SK-N-SH (cell line): ENCODE measurements at regions not wholly inside any gene's neighbourhood (a gene's known extent, or its start where the extent isn't known, plus 50 kb on each side); places are given as distances from the start of the nearest gene placed in this dataset.

Experiments used
- CTCF ChIA-PET: fragments of 300-600, 350-600 bp; formaldehyde crosslinking; extraction: SDS; loops from one replicate; lab custom pipeline; 2021; lab: Yijun Ruan, JAX
- POLR2A ChIA-PET: fragments of 350-600 bp; sonication (Branson Sonifier 250); formaldehyde crosslinking; extraction: SDS; loops from one replicate; lab custom pipeline; 2020; ENCODE audit warnings: antibody characterized with exemption, inconsistent platforms; lab: Yijun Ruan, JAX
- DNase-seq: peaks from one replicate; pipeline ENCODE4 v3.0.0; 2012
- H2AFZ ChIP-seq: fragments of 200-600 bp; sonication (generic); 2 replicates; pipeline ENCODE4 v1.8.1; 2016; ENCODE audit warnings: antibody characterized with exemption, mild to moderate bottlenecking, low read depth
- H3F3A ChIP-seq: fragments of 200-600 bp; sonication (generic); replicated peaks from 2 replicates; pipeline ENCODE3; 2016; ENCODE audit warnings: antibody characterized with exemption, mild to moderate bottlenecking; ENCODE audit not compliant: insufficient read depth
- H3K27ac ChIP-seq, 2 experiments: fragments of 200-500 bp in 1 of 2; fragments of 200-600 bp in 1 of 2; sonication (Bioruptor generic) in 1 of 2; sonication (generic), shearing (Covaris generic) in 1 of 2; 2 replicates each; pipeline versions ENCODE4 v1.5.1 to v1.6.1; 2014 to 2016; ENCODE audit warnings: low read depth in 2 of 2, inconsistent platforms in 1 of 2, low read length in 1 of 2, mild to moderate bottlenecking in 1 of 2, mixed read lengths in 1 of 2
- H3K27me3 ChIP-seq: fragments of 200-600 bp; sonication (generic), shearing (Covaris generic); 2 replicates; pipeline ENCODE4 v1.6.1; 2016; ENCODE audit warnings: mixed run types; ENCODE audit not compliant: insufficient read depth
- H3K36me3 ChIP-seq, 2 experiments: fragments of 200-500 bp in 1 of 2; fragments of 200-600 bp in 1 of 2; sonication (Bioruptor generic) in 1 of 2; sonication (generic) in 1 of 2; replicated peaks in 1 of 2; 2 replicates each; pipeline versions ENCODE3 to v1.5.1; 2014 to 2016; ENCODE audit warnings: low read length in 1 of 2, mild to moderate bottlenecking in 1 of 2; ENCODE audit not compliant: insufficient read depth in 2 of 2, control insufficient read depth in 1 of 2
- H3K4me1 ChIP-seq, 2 experiments: fragments of 200-500 bp in 1 of 2; fragments of 200-600 bp in 1 of 2; sonication (Bioruptor generic) in 1 of 2; sonication (generic), shearing (Covaris generic) in 1 of 2; 2 replicates each; pipeline versions ENCODE4 v1.5.1 to v1.6.1; 2014 to 2016; ENCODE audit warnings: low read depth in 1 of 2, low read length in 1 of 2, mixed run types in 1 of 2; ENCODE audit not compliant: insufficient read depth in 2 of 2, control insufficient read depth in 1 of 2
- H3K4me2 ChIP-seq: fragments of 200-600 bp; sonication (generic), shearing (Covaris generic); 2 replicates; pipeline ENCODE4 v1.6.1; 2017; ENCODE audit warnings: mixed run types
- H3K4me3 ChIP-seq, 2 experiments: fragments of 200-500 bp in 1 of 2; fragments of 200-600 bp in 1 of 2; sonication (Bioruptor generic) in 1 of 2; sonication (generic), shearing (Covaris generic) in 1 of 2; 2 replicates each; pipeline versions ENCODE4 v1.5.1 to v1.8.1; 2014 to 2016; ENCODE audit warnings: low read depth in 2 of 2, inconsistent platforms in 1 of 2, low read length in 1 of 2, mild to moderate bottlenecking in 1 of 2, mixed read lengths in 1 of 2, moderate library complexity in 1 of 2
- H3K79me2 ChIP-seq: fragments of 200-600 bp; sonication (generic); 2 replicates; pipeline ENCODE4 v1.8.1; 2017; ENCODE audit warnings: mild to moderate bottlenecking; ENCODE audit not compliant: insufficient read depth
- H3K9ac ChIP-seq: fragments of 200-600 bp; sonication (generic); 2 replicates; pipeline ENCODE4 v1.6.1; 2017; ENCODE audit warnings: mixed run types
- H3K9me2 ChIP-seq: fragments of 200-600 bp; sonication (generic); 2 replicates; pipeline ENCODE4 v1.6.1; 2017; ENCODE audit warnings: mixed run types
- H3K9me3 ChIP-seq: fragments of 200-600 bp; sonication (generic); 2 replicates; pipeline ENCODE4 v1.6.1; 2017; ENCODE audit warnings: mixed run types, mild to moderate bottlenecking, moderate library complexity
- H4K20me1 ChIP-seq: fragments of 200-600 bp; sonication (generic); 2 replicates; pipeline ENCODE4 v1.6.1; 2017; ENCODE audit warnings: mild to moderate bottlenecking, mixed run types; ENCODE audit not compliant: insufficient read depth
- CHD2 ChIP-seq: fragments of 150-350 bp; IDR thresholded peaks from 2 replicates; pipeline ENCODE4 v1.6.1; 2018; ENCODE audit warnings: low read length; ENCODE audit not compliant: partially characterized antibody
- FOXJ3 ChIP-seq: sonication (generic); formaldehyde crosslinking; IDR thresholded peaks from 2 replicates; pipeline ENCODE4 v1.5.1; 2020; ENCODE audit warnings: mild to moderate bottlenecking, missing genetic modification reagents
- FOXM1 ChIP-seq: IDR thresholded peaks from 2 replicates; pipeline ENCODE4 v1.4.0; 2012; ENCODE audit warnings: low read depth, mild to moderate bottlenecking
- MXI1 ChIP-seq: IDR thresholded peaks from 2 replicates; pipeline ENCODE4 v1.6.1; 2012; ENCODE audit warnings: mild to moderate bottlenecking, low read depth, low read length, improper control_type of control experiment
- WGBS: methylation state at CpG from one replicate; pipeline ENCODE4 v1.1.6; 2017; ENCODE audit warnings: low lambda C conversion rate; 5-methylcytosine and 5-hydroxymethylcytosine counted together
- TF ChIP-seq, protein P1 (sequence below): fragments of 150-350 bp; IDR thresholded peaks from 2 replicates; pipeline ENCODE4 v1.6.1; 2016; ENCODE audit warnings: mild to moderate bottlenecking, low read depth, low read length

DNA sequence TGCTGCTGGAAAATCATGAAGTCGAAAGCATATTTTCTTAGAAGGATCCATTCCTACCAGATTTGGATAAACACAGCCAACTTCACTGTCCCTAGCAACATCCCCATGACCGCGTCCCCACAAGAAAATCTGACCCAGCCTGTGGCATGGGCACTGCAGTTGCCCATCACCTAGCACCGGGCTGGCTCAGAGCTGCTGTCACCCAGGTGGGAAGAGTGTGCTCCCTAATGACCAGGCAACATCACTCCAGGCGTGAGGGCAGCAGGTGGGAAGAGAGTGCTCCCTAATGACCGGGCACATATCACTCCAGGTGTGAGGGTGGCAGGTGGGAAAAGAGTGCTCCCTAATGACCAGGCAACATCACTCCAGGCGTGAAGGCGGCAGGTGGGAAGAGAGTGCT, 238.0 kb downstream of the TBXT start:
- Histone ChIP-seq H3K36me3 (no peaks in the 10 kb centered on the region), H3K9ac (no peak overlapping the region), H3K9me3 (no peaks in the 10 kb centered on the region), H3K4me1 (no peaks in the 10 kb centered on the region), H3K4me2 (no peak overlapping the region), H3F3A (no peaks in the 10 kb centered on the region), H3K9me2 (no peaks in the 10 kb centered on the region), H4K20me1 (no peaks in the 10 kb centered on the region), H3K4me3 (no peak overlapping the region), H3K79me2 (no peaks in the 10 kb centered on the region), H3K27ac (no peak overlapping the region), H3K27me3 (no peaks in the 10 kb centered on the region), H2AFZ (no peak overlapping the region)
- DNase-seq = no peak
- POLR2A ChIA-PET = no interaction called here
- TF ChIP-seq FOXM1 = no peak
- 43% methylated on average over 8 of the region's 8 CpGs for WGBS
- CTCF ChIA-PET = no interaction called here

DNA sequence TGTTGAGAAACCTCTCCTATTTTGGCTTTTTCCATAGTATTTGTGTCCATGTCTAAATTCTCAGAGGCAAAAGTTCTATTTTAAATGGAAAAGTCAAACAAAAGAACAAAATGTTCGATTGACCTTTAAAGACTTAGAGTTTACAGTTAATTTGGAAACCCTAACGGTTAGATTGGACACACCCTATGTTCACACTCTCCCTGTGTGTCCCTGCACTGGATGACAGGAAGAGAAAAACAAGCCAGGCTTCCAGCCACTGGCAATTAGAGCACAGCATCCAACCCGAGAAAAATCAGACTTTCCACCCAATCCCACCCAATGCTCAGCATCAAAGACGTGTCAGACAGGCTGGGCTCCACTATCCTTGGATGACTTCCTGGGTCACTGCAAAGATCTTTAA, 241.3 kb downstream of the TBXT start:
- no peaks in the 10 kb centered on the region for H3K79me2 ChIP-seq
- CTCF ChIA-PET = no interaction called here
- no peak overlapping the region for H2AFZ ChIP-seq
- no peak overlapping the region for H3K4me3 ChIP-seq
- no peaks in the 10 kb centered on the region for H3K9me3 ChIP-seq
- no peaks in the 10 kb centered on the region for H4K20me1 ChIP-seq
- H3K9ac ChIP-seq = no peak overlapping the region
- no peaks in the 10 kb centered on the region for H3K27me3 ChIP-seq
- H3F3A ChIP-seq = no peaks in the 10 kb centered on the region
- WGBS = 17% methylated on average over 4 of the region's 4 CpGs
- DNase-seq = no peak
- no peak overlapping the region for H3K27ac ChIP-seq
- TF ChIP-seq, protein P1, sequence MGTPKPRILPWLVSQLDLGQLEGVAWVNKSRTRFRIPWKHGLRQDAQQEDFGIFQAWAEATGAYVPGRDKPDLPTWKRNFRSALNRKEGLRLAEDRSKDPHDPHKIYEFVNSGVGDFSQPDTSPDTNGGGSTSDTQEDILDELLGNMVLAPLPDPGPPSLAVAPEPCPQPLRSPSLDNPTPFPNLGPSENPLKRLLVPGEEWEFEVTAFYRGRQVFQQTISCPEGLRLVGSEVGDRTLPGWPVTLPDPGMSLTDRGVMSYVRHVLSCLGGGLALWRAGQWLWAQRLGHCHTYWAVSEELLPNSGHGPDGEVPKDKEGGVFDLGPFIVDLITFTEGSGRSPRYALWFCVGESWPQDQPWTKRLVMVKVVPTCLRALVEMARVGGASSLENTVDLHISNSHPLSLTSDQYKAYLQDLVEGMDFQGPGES = no peak
- no peak for TF ChIP-seq MXI1
- TF ChIP-seq CHD2 = no peak
- TF ChIP-seq, all 33 proteins: peak for 0
- Histone ChIP-seq H3K36me3 (no peaks in the 10 kb centered on the region), H3K4me1 (no peaks in the 10 kb centered on the region), H3K4me2 (no peak overlapping the region), H3K9me2 (no peaks in the 10 kb centered on the region)
- POLR2A ChIA-PET = no interaction called here

DNA sequence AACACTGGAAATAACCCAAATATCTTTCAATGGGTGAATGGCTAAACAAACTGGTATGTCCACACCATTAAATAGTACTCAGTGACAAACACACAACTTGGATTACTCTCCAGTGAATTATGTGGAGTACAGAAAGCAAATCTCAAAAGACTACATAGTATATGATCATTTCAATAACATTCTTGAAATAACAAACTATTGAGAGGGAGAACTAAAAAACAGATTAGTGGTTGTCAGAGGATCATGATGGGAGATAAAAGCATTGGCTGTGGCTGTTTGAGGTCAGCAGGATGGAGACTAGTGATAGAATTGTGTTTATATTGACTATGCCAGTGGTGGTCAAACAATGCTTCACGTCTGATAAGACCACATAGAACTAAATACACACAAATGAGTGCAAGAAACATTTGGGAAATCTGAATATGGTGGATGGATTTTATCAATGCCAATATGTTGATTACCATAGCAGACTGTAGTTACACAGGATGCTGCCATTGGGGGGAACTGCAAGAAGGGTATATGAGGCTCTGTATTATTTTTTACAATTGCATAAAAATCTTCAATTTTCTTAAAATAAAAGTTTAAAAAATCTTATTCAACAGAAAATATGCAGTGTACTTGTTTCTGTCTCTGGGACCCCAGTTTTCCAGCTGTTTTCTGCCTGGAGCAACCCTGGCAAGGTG, 242.0 kb downstream of the TBXT start:
- 12% methylated on average over 1 of the region's 1 CpG for WGBS
- Histone ChIP-seq H3K4me1 (no peaks in the 10 kb centered on the region), H3F3A (no peaks in the 10 kb centered on the region), H3K9me3 (no peaks in the 10 kb centered on the region), H3K9me2 (no peaks in the 10 kb centered on the region), H3K9ac (no peak overlapping the region), H3K27ac (no peak overlapping the region), H2AFZ (no peak overlapping the region), H3K79me2 (no peaks in the 10 kb centered on the region), H3K4me2 (no peak overlapping the region), H3K4me3 (no peak overlapping the region), H3K27me3 (no peaks in the 10 kb centered on the region), H3K36me3 (no peaks in the 10 kb centered on the region), H4K20me1 (no peaks in the 10 kb centered on the region)
- POLR2A ChIA-PET = no interaction called here
- CTCF ChIA-PET = no interaction called here
- TF ChIP-seq FOXJ3 (CRISPR knock-in tag) = no peak
- DNase-seq = no peak
